ENCODE measurements at regions not wholly inside any gene's neighbourhood (a gene's known extent, or its start where the extent isn't known, plus 50 kb on each side); places are given as distances from the start of the nearest gene placed in this dataset.

- no peak overlapping the region for H3K27ac ChIP-seq (ENCODE audit: extremely low read depth, low read depth, low read length)
- in situ Hi-C loops (cut with MboI): no loop called here
- CTCF ChIA-PET (ENCODE audit: low intra/inter-chr PET ratio): no interaction called here
- no peak for ATAC-seq
- WGBS (ENCODE audit: insufficient coverage, low coverage, missing lambda C conversion rate): 0% methylated on average over 2 of the region's 3 CpGs
- FAIRE-seq: no peak
- H3K4me1 ChIP-seq (replicated peaks in 1 of 2; ENCODE audit: control insufficient read depth in 2 of 2, insufficient read depth in 2 of 2, low read length in 2 of 2): no peaks in the 10 kb centered on the region
- no peaks in the 10 kb centered on the region for H3K9me3 ChIP-seq (replicated peaks; ENCODE audit: control insufficient read depth, insufficient read depth, low read depth, low read length)
- no peak overlapping the region for H3K4me3 ChIP-seq
- H3K27me3 ChIP-seq (ENCODE audit: control insufficient read depth in 2 of 2, insufficient read depth in 2 of 2, low read length in 2 of 2): no peaks in the 10 kb centered on the region
- H3K9ac ChIP-seq (ENCODE audit: insufficient read depth in 1 of 2, low read depth in 2 of 2, low read length in 2 of 2): no peak overlapping the region
- no peaks in the 10 kb centered on the region for H3K36me3 ChIP-seq (ENCODE audit: control insufficient read depth, insufficient read depth, low read length)
- intact Hi-C loops (cut with micrococcal nuclease): no loop called here
- no peak for DNase-seq (ENCODE audit: extremely low read depth in 1 of 4, low spot score in 3 of 4)
- no peaks in the 10 kb centered on the region for H3K9me1 ChIP-seq (ENCODE audit: control insufficient read depth, insufficient read depth, low read length)
- H2AFZ ChIP-seq (ENCODE audit: low read depth, low read length): no peak overlapping the region
- no peaks in the 10 kb centered on the region for H3K79me2 ChIP-seq (ENCODE audit: control insufficient read depth, insufficient read depth, low read length)
- H3K4me2 ChIP-seq (ENCODE audit: insufficient read depth, low read length): no peak overlapping the region
- BruUV-seq (replicated peaks): no TSS peak
- POLR2A ChIA-PET: no interaction called here
- H4K20me1 ChIP-seq (replicated peaks; ENCODE audit: control insufficient read depth, insufficient read depth, low read length): no peaks in the 10 kb centered on the region
- TF ChIP-seq MAZ (CRISPR knock-in tag; conservative IDR thresholded peaks at IDR 0.05 in 1 of 2, IDR thresholded peaks at IDR 0.05 in 1 of 2) (no peak), THRB (CRISPR knock-in tag; conservative IDR thresholded peaks at IDR 0.05) (no peak), SOX6 (IDR thresholded peaks at IDR 0.05) (no peak), ZNF79 (CRISPR knock-in tag; IDR thresholded peaks at IDR 0.05; ENCODE audit: low read depth) (no peak), YY1 (IDR thresholded peaks at IDR 0.05; ENCODE audit: borderline replicate concordance in 1 of 3, control insufficient read depth in 1 of 3, extremely low read depth in 1 of 3, insufficient read depth in 3 of 3, insufficient read length in 1 of 3, insufficient replicate concordance in 2 of 3, low read depth in 1 of 3, low read length in 2 of 3) (no peak), ZNF583 (CRISPR knock-in tag; IDR thresholded peaks at IDR 0.05) (no peak), ZNF584 (CRISPR knock-in tag; IDR thresholded peaks at IDR 0.05; ENCODE audit: low read depth) (no peak), SP1 (CRISPR knock-in tag; IDR thresholded peaks at IDR 0.05) (no peak), ZHX1 (conservative IDR thresholded peaks at IDR 0.05; ENCODE audit: low read length) (no peak), PHB (CRISPR knock-in tag; IDR thresholded peaks at IDR 0.05) (no peak), SRSF7 (optimal IDR thresholded peaks at IDR 0.05; ENCODE audit: low read depth, low read length) (no peak), HOMEZ (CRISPR knock-in tag; IDR thresholded peaks at IDR 0.05) (no peak), SMARCE1 (IDR thresholded peaks at IDR 0.05) (no peak), ZBTB9 (CRISPR knock-in tag; IDR thresholded peaks at IDR 0.05) (no peak), BRCA1 (IDR thresholded peaks at IDR 0.05) (no peak), BRCA1 (CRISPR knock-in tag; IDR thresholded peaks at IDR 0.05) (no peak), NFXL1 (CRISPR knock-in tag; IDR thresholded peaks at IDR 0.05) (no peak)
These were observed 509.1 kb downstream of the TUSC7 start for GRCh38 chr3:117218641-117219048.

Data from K562 (cell line).